ENCODE measurements at regions not wholly inside any gene's neighbourhood (a gene's known extent, or its start where the extent isn't known, plus 50 kb on each side); places are given as distances from the start of the nearest gene placed in this dataset.

DNA sequence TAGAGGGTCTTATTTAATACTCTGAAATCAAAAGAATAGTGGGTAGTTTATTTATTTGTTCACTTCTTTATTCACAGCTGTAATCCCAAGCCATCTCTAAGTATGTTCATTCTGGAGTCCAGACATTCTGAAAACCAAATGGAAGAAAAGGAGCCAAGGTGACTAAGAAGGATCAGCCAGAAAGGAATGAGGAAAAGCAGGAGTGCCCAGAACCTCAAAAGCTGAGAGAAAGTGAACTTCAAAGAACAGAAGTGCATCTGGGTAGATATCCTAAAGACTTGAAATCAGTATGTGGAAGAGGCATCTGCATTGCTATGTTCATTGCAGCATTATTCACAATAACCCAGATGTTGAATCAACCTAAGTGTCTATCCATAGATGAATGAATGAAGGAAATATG, 94.8 kb downstream of the VIP start:
- TF ChIP-seq CTCF (IDR thresholded peaks at IDR 0.05; ENCODE audit: extremely low read depth, low read depth, low read length) = no peak
- Histone ChIP-seq H3K79me2 (ENCODE audit: insufficient read depth, low read length) (no peaks in the 10 kb centered on the region), H4K20me1 (ENCODE audit: insufficient read depth, low read length) (no peaks in the 10 kb centered on the region), H3K27ac (ENCODE audit: low read depth, low read length) (no peak overlapping the region), H3K9me3 (ENCODE audit: low read depth, low read length) (no peaks in the 10 kb centered on the region), H3K27me3 (ENCODE audit: insufficient read depth, low read length) (no peaks in the 10 kb centered on the region), H3K4me3 (ENCODE audit: insufficient read depth, low read length) (no peak overlapping the region), H2AFZ (ENCODE audit: low read length) (no peak overlapping the region), H3K4me2 (ENCODE audit: insufficient read depth, low read length) (no peak overlapping the region), H3K36me3 (ENCODE audit: insufficient read depth, low read length) (no peaks in the 10 kb centered on the region), H3K4me1 (ENCODE audit: insufficient read depth, low read length) (no peaks in the 10 kb centered on the region)
- no peak for DNase-seq (ENCODE audit: insufficient read length, low spot score, missing footprints)

GRCh38 chr6:152846825-152847224, 96.2 kb downstream of the VIP start:
- DNase-seq (ENCODE audit: insufficient read length, low spot score, missing footprints) = no peak
- no peak overlapping the region for H3K4me3 ChIP-seq (ENCODE audit: insufficient read depth, low read length)
- H3K27me3 ChIP-seq (ENCODE audit: insufficient read depth, low read length) = no peaks in the 10 kb centered on the region
- no peaks in the 10 kb centered on the region for H3K79me2 ChIP-seq (ENCODE audit: insufficient read depth, low read length)
- H4K20me1 ChIP-seq (ENCODE audit: insufficient read depth, low read length) = no peaks in the 10 kb centered on the region
- H3K36me3 ChIP-seq (ENCODE audit: insufficient read depth, low read length) = no peaks in the 10 kb centered on the region
- no peak overlapping the region for H3K4me2 ChIP-seq (ENCODE audit: insufficient read depth, low read length)
- no peaks in the 10 kb centered on the region for H3K4me1 ChIP-seq (ENCODE audit: insufficient read depth, low read length)
- no peak overlapping the region for H2AFZ ChIP-seq (ENCODE audit: low read length)
- TF ChIP-seq CTCF (IDR thresholded peaks at IDR 0.05; ENCODE audit: extremely low read depth, low read depth, low read length) = no peak
- H3K9me3 ChIP-seq (ENCODE audit: low read depth, low read length) = no peaks in the 10 kb centered on the region
- H3K27ac ChIP-seq (ENCODE audit: low read depth, low read length) = no peak overlapping the region

DNA sequence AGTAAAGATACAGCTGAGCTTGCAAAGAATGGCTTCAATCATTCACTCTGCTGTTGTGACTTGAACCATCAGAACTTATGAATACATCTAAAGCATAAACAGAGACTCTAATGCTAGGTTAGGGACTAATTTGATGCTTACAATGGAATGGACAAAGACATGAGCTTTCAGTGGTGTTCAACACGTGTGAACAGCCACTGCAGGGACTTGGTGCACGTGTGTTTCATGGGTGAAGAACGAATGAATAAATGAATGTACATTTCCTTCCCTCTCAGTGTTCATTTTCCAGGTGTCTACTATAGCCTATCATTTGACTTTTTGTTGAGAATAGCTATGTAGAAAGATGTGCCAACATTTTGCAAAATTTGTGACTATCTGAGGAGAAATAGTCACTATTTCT, 98.3 kb downstream of the VIP start:
- Histone ChIP-seq H2AFZ (ENCODE audit: low read length) (no peak overlapping the region), H3K79me2 (ENCODE audit: insufficient read depth, low read length) (no peaks in the 10 kb centered on the region)

GRCh38 chr6:152854086-152854795, 103.6 kb downstream of the VIP start:
- no peaks in the 10 kb centered on the region for H3K27me3 ChIP-seq (ENCODE audit: insufficient read depth, low read length)
- no peak for DNase-seq (ENCODE audit: insufficient read length, low spot score, missing footprints)
- no peaks in the 10 kb centered on the region for H3K79me2 ChIP-seq (ENCODE audit: insufficient read depth, low read length)
- no peaks in the 10 kb centered on the region for H3K9me3 ChIP-seq (ENCODE audit: low read depth, low read length)
- H4K20me1 ChIP-seq (ENCODE audit: insufficient read depth, low read length) = no peaks in the 10 kb centered on the region
- H3K36me3 ChIP-seq (ENCODE audit: insufficient read depth, low read length) = no peaks in the 10 kb centered on the region
- no peaks in the 10 kb centered on the region for H3K4me1 ChIP-seq (ENCODE audit: insufficient read depth, low read length)
- TF ChIP-seq CTCF (IDR thresholded peaks at IDR 0.05; ENCODE audit: extremely low read depth, low read depth, low read length) = no peak
- no peak overlapping the region for H3K4me3 ChIP-seq (ENCODE audit: insufficient read depth, low read length)
- H2AFZ ChIP-seq (ENCODE audit: low read length) = no peak overlapping the region
- H3K27ac ChIP-seq (ENCODE audit: low read depth, low read length) = no peak overlapping the region
- no peak overlapping the region for H3K4me2 ChIP-seq (ENCODE audit: insufficient read depth, low read length)

More for the DNA sequence above, 98.3 kb downstream of the VIP start:
- Histone ChIP-seq H3K4me2 (ENCODE audit: insufficient read depth, low read length) (no peak overlapping the region), H3K9me3 (ENCODE audit: low read depth, low read length) (no peaks in the 10 kb centered on the region), H3K27me3 (ENCODE audit: insufficient read depth, low read length) (no peaks in the 10 kb centered on the region), H3K27ac (ENCODE audit: low read depth, low read length) (no peak overlapping the region), H3K36me3 (ENCODE audit: insufficient read depth, low read length) (no peaks in the 10 kb centered on the region), H4K20me1 (ENCODE audit: insufficient read depth, low read length) (no peaks in the 10 kb centered on the region), H3K4me3 (ENCODE audit: insufficient read depth, low read length) (no peak overlapping the region), H3K4me1 (ENCODE audit: insufficient read depth, low read length) (no peaks in the 10 kb centered on the region)
- DNase-seq (ENCODE audit: insufficient read length, low spot score, missing footprints) = no peak
- TF ChIP-seq CTCF (IDR thresholded peaks at IDR 0.05; ENCODE audit: extremely low read depth, low read depth, low read length) = no peak

All from osteoblast (primary cell).